ENCODE measurements at regions not wholly inside any gene's neighbourhood (a gene's known extent, or its start where the extent isn't known, plus 50 kb on each side); places are given as distances from the start of the nearest gene placed in this dataset.

DNA sequence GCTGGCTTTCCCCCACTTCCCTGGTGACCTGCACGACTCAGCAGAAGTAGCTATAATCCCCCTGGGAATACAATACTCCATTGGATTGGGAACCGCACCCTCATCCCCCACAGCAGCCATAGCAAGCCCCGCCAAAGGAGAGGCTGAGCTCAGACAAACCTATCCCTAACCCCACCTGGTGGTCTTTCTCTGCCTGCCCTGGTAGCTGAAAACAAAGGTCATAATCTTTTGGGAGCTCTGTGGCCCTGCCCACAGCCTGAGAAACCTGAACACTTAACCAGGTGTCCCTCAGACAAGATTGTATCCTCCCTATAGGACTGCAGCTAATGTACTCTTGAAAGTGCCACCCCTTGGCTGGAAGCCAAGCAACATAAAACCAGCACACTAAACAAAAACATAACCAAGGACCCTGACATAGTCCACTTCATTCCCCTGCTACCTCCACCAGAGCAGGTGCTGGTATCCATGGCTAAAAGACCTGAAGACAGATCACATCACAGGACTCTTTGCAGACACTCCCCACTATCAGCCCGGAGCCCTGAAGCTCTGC is 71.6 kb upstream of the RUNX1 start:
- no peak for TF ChIP-seq POLR2A (IDR thresholded peaks at IDR 0.05)
- TF ChIP-seq, protein P1, sequence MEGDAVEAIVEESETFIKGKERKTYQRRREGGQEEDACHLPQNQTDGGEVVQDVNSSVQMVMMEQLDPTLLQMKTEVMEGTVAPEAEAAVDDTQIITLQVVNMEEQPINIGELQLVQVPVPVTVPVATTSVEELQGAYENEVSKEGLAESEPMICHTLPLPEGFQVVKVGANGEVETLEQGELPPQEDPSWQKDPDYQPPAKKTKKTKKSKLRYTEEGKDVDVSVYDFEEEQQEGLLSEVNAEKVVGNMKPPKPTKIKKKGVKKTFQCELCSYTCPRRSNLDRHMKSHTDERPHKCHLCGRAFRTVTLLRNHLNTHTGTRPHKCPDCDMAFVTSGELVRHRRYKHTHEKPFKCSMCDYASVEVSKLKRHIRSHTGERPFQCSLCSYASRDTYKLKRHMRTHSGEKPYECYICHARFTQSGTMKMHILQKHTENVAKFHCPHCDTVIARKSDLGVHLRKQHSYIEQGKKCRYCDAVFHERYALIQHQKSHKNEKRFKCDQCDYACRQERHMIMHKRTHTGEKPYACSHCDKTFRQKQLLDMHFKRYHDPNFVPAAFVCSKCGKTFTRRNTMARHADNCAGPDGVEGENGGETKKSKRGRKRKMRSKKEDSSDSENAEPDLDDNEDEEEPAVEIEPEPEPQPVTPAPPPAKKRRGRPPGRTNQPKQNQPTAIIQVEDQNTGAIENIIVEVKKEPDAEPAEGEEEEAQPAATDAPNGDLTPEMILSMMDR (IDR thresholded peaks at IDR 0.05) = no peak
- no peak for TF ChIP-seq POLR2AphosphoS5 (IDR thresholded peaks at IDR 0.05)

All from suprapubic skin (tissue), 4 donors.